ENCODE measurements at regions not wholly inside any gene's neighbourhood (a gene's known extent, or its start where the extent isn't known, plus 50 kb on each side); places are given as distances from the start of the nearest gene placed in this dataset.
"Not testable (repeated sequence)": the region's sequence is repeated elsewhere in the genome, so short reads cannot be mapped to it uniquely, and the experiment has no call there.

DNA sequence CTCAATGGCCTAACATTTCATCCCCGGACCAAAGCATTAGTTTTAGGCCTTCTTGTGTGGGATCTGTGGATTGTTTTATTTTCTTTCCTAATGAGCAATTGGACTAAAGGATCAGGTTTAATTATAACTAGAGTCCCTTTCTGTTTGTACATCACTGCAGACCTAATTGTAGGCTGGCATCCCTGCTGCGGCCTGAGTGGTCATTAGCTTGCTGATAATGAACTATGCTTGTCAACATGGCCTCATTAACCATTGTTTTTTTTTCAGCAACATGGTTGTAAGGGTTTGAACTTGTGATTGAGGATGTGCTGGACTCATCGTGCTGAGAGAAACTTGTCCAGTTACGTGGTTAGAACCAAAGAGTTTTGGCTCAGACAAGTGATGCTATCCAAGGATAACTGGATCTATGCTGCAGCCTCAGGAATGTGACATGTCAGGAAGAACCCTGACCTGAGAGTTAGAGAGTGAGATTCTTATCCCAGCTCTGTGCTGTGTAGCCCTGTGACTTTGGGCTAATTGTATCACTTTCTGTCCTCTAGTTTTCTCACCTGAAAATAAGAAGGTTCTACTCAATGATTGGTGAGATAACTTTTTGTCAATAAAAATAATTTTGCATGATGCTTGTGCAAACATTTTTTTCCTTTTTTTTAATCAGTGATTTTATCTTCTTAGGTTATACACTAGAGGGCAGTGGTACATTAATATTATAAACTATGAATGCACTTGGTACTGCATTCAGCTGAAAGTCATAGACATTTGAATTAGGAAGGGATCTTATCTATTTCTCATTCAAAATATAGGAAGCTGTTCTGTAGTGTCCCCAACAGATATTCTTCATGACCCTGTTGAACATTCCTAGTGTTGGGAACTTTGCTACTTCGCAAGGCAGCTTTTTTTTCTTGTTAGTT is 140.9 kb downstream of the RNF144B start:
- DNase-seq: no peak

DNA sequence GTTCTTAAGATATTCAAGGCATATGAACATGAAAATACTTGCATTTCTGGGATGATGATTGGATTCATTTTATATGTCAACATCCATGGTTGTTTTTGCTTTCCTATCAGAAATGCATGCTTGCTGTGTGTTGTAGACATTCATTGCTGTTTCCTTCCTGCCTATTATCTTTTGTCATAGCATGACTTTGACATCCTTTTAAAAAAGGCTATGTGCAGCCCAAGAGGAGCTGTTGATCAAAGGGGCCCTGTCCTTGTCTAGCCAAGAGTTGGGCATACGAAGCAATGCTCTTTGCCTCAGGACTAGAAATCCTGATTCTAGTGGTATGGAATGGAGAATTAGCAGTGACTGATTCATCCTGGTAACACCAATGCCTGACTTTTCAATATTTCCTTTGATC is 143.1 kb downstream of the RNF144B start:
- DNase-seq: no peak

DNA sequence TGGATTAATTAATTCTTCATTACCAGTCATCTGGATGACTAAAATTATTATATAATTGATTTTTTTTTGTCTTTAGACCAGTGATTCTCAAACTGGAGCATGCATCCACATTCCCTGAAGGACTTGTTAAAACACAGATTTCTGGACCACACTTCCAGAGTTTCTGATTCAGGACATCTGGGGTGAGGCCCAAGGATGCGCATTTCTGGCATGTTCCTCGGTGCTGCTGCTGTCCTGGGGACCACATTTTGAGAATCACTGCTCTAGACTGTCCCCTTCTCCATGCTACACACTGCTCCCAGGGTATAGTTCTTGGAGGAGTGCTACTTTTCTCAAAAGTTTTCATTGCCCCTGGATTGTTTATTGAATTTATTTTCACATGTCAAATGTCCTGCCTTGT is 145.0 kb downstream of the RNF144B start:
- DNase-seq: no peak

DNA sequence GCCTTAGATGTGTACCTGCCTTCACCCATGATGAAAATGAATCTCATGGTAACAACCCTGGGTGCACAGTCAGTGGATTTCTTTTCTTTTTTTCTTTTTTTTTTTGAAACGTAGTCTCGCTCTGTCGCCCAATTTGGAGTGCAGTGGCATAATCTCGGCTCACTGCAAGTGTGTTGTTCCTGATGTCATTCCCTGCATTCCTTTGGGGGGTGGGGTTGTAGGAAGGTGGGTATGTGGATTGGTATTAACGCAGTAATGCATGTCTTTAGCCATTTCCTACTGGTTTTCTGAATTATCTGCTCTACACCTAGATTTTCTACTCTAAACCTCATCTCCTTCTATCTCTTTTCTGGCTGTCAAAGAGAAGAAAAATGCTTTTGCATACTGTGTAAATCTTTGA is 146.6 kb downstream of the RNF144B start:
- no peak for DNase-seq

DNA sequence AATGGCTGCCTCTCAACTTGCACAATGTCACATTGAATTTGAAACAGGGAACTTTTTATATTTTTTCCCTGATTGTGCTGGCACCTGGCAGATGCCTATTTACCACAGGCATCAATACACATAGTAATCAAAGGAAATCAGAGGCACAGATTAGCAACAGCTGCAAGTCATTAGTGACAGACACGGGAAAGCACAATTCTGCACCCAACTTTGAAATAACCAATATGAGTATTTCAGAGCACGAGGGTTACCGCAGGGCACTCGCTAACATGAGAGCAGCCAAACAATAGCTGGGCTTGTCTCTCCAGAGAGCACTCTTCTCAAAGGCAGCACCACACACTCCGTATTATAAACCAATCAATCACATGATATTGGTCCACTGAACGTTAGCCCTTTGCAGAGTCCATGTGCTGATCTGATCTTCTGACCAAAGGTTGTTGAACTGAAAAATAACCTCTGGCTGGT is 149.5 kb downstream of the RNF144B start:
- DNase-seq: no peak

DNA sequence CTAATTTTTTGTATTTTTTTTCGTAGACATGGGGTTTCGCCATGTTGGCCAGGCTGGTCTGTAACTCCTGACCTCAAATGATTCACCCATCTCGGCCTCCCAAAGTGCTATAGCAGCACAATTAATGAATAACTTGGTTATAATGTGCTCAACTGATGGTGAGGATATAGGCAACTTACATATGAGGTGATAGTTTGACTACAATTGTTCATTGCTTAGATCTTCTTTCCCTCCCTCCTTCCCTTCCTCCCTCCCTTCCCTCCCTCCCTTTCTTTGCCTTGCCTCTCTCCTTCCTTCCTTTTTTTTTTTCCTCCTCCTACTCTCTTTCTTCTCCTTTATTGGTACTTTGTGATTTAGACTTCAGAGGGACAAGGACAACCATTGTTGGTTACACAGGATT is 151.2 kb downstream of the RNF144B start:
- no peak for DNase-seq

DNA sequence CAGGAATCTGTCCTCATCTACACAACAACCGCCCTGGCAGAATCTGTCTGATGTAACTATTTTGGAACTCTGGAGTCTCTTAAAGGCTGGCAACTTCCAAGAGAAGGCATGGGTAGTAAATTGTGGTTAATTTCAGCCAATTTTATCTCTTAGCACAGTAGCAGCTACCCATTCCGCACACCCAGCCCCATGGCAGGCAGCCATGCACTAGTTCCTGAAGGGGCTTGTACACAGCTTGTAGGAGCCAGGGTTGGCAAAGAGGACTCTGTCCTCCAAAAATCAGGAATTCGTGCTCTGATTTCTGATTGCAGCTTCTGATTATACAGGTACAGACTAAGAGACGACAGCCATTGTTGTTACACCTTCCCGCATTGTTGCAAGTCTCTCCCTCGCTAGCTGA is 155.9 kb downstream of the RNF144B start:
- DNase-seq: no peak

DNA sequence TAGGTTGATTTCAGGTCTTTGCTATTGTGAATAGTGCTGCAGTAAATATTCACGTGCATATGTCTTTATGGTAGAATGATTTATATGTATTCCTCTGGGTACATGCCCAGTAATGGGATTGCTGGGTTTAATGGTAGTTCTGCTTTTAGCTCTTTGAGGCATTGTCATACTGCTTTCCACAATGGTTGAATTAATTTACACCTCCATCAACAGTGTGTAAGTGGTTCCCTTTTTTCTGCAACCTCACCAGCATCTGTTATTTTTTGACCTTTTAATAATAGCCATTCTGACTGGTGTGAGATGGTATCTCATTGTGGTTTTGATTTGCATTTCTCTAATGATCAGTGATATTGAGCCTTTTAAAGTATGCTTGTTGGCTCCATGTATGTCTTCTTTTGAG is 158.0 kb downstream of the RNF144B start:
- DNase-seq: not testable (repeated sequence)

DNA sequence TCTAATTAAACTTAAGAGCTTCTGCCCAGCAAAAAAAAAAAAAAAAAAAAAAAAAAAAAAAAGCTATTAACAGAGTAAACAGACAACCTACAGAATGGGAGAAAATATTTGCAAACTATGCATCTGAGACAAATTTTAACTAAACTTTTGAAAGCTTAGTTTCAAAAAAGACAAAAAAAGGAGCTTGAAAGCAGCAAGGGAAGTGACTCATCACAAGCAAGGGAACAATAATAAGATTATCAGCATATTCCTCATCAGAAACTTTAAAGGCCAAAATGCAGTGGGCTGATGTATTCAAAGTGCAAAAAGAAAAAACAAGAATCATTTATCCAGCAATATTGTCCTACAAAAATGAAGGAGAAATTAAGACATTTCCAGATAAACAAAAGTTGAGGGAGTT is 158.6 kb downstream of the RNF144B start:
- no peak for DNase-seq

DNA sequence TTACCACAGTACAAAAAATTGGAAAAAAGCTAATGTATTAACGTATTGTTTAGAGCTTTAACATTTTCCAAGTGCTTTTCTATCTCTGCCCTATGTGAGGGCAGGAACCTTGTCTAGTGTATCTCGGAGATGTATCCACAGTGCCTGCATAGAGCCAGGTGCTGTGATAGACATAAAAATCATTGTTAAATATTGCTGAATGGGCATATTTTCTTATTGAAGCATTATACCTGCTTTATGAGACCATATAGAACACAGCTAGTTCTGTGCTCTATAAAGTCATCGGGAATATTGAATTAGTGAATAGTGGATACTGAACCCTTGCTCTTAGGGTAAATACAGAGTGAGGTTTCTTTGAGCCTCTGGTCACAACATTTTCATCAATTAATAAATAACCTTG is 163.0 kb downstream of the RNF144B start:
- DNase-seq: no peak

DNA sequence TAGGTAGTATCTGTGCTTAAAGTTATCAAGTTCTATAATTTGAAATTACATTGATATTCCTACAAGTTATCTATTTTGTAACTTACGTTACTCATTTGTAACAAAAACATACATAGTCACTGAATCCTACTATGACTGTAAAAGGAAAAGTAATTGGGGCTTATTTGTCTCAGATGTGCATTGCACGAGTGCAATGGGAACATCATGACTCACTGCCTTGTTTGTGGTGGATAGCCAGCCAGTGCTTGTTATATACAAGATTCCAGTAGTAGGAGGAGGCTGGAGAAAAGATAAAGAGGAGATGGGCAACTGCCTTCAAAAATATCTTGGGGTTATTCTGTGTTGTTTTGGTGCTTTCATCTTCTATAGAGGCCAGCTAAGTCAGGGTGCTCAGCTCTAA is 164.1 kb downstream of the RNF144B start:
- DNase-seq: no peak

DNA sequence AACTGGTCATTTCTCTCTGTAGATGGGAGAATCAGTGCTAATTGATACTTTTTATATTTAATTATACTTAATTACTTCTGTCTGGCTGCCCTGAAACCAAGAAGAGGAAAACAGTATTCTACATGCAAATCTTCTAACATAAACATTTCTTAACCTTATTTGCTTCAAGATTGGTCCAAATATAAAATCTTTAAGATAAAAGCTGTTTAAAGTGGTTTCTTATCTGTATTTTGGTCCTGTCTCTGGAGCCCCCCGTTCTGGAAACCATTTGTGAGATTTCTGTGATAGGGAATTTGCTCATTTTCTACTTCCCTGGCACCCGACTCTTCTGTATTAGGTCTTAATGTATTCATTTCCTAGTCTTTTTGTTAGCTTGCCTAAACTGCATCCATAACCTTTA is 168.6 kb downstream of the RNF144B start:
- DNase-seq: no peak

DNA sequence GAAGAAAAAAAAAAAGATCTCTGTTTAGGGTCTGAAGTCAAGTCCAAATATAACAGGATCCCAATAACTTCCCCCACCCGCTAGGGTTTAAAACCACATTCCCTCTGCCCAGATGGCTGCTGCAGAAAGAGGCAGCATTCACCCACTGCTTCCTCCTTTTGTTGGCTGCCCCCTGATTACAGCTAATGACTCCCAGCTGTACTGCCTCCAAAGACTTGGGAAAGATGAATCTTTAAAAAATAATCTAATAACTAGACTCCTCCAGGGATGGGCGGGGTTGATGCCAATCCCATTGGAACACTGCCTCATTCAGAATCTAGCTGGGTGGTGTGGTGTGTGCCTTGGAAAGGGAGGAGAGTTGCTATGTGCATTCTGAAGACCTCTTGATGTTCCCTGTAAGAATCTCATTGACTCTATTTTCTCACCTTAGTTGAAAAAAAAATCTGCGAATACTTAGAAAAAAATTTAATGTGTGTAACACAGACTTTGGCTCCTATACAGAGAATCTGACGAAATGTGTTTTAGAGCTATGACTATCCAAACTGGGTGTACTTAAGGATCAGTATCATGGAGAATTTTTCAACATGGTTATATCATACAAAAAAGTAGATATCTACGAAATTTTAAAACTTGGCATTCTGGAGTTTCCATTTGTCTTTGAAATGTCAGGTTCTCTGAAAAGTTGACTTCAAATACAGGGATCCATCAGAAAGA is 174.0 kb downstream of the RNF144B start:
- no peak for DNase-seq

DNA sequence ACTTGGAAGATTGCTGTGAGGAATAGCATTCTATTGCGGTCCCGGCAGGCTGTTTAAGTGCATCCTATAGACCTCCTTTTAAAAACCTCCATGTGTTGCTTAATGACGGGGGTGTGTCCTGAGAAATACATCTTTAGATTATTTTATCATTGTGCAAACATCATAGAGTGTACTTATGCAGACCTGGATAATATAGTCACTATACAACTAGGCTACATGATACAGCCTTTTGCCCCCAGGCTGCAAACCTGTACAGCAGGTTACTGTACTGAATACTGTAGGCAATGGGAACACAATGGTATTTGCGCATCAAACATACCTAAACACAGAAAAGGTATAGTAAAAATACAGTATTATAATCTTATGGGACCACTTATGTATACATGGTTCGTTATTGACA is 175.6 kb downstream of the RNF144B start:
- DNase-seq: no peak

DNA sequence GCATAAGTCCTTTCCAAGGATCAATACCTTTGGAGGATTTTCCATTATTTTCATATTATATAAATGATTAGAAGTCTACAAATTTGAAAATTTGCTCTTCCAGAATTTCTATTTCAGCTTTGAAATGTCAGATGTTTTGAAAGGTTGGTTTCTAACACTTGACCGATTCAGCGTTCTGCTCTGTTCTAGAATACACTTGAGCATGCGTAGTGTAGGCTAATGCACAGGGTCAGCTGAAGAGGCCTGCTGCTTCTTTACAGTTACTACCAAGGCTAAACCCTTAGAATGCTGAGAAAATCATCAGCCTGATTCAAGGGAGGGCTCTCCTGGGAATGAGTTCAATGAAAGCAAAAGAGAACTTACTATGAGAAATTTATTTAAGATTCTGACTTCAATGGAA is 177.6 kb downstream of the RNF144B start:
- no peak for DNase-seq

DNA sequence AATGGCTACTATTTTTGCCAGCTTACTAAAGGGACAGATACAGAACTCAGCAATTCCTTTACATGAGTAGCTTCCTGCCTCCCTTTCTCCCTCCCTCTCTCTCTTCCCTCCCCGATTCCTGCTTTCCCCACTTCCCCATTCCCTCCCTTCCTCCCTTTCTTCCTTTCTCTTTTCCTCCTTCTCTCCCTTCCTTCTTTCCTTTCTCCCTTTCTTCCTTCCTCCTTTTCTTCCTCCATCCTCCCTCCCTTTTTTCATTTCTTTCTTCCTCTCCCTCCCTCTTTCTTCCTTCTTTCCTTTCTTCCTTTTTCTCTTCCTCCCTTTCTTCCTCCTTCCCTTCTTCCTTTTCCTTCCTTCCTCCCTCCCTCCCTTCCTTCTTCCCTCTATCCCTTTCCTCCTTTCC is 178.1 kb downstream of the RNF144B start:
- DNase-seq: no peak

DNA sequence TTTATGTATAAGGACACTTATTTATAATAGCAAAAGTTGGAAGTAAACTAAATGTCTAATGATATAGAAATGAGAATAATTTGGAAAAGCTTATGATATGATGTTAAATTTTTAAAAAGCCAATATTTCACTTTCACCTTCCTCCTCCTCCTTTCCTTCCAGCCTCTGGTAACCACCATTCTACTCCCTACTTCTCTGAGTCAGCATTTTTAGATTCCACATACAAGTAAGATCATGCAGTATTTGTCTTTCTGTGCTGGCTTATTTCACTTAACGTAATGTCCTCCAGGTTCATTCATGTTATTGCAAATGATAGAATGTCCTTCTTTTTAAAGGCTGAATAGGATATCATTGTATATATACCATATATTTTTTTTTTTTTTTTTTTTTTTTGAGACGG is 180.2 kb downstream of the RNF144B start:
- DNase-seq: no peak

DNA sequence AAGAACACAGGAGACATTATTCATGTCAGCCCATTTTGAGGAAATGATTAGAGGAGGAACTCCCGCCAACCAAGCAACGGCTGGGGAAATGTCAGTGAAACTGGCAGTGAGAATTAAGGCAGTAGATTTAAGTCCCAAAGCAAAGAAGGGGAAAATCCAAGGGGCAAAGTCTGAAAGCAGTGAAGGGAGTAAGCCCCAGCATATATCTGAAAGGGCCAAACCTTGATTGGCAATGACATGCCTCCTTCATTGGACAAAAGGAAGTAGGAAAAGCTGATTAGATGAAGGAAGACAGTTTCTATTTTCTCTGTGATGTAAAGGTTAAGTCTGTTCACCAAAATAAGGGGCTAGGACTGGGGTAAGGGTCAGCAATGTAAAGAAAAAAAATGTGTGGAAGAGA is 190.3 kb downstream of the RNF144B start:
- DNase-seq: no peak

DNA sequence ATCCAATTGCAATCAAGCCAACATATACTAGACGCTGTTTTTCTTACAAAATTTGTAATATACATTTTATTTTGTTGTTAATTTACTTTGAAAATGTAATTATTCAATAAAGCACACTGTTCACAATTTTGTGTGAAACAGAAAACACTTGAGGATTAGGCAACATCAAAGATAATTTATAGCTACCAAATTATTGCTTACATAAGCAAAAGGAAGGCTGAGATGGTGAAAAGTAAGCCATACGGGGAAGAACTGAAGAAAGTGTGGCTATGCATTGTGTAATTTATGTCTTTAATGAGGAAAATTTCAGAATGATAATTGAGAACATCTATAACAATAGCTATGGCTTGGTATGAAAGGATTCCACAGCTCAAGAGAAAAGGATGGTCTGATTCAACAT is 192.0 kb downstream of the RNF144B start:
- DNase-seq: no peak

DNA sequence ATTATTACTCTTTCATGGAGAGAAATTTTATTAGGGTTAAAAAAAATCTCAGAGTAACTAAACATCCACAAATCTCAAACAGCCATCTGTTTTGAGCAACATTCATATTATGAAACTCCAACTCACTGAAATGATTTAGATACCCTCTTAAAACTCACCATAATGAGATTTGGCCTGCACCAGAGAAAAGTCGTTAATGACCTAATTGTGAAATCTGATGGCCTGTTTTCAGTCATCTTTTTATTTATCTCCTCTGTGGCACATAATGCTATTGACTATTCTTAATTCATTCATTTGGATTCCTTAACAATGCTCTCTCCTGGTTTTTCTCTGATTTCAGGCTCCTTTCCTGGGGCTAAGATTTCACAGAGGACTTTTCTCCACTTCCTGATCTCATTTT is 192.7 kb downstream of the RNF144B start:
- DNase-seq: no peak

DNA sequence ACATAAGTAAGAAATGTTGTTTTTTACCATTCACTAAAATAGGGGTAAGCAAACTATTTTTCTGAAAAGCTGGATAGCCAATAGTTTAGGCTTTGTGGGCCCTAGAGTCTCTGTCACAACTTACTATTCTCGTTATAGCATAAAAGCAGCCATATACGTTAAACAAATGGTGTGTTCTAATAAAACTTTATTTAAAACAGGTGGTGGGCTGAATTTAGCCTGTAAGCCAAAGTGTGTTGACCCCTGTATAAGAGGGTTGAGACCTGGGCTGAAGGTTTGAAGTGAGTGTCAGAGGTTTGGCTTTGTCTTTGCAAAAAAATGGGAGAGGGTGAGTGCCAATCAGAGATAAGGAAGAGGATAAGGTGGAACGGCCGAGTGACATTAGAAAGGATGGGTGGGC is 197.2 kb downstream of the RNF144B start:
- no peak for DNase-seq

DNA sequence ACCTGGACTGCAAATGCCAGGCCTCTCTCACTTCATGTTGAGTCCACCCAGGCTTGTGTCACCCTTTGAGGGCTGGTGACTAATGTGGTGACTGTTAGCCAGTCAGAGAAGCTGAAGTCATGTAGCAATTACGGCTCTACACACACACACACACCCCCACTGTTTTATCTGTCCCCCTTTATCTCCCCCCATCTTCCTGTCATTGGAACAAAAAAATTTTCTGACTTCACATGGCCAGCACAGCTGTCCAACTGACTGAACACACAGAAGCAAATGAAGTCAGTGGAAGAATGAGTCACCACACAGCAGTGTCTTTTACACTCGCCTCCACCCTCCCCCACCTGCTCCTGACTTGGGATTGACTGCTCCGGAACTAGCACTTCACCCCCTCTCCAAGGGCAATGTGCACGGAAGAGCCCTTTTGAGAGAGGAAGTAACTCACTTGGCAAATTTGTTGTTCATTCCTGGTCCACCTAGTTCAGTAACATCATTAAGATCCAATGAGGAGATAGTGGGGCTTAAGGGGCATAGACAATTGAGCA is 198.0 kb downstream of the RNF144B start:
- DNase-seq: no peak

DNA sequence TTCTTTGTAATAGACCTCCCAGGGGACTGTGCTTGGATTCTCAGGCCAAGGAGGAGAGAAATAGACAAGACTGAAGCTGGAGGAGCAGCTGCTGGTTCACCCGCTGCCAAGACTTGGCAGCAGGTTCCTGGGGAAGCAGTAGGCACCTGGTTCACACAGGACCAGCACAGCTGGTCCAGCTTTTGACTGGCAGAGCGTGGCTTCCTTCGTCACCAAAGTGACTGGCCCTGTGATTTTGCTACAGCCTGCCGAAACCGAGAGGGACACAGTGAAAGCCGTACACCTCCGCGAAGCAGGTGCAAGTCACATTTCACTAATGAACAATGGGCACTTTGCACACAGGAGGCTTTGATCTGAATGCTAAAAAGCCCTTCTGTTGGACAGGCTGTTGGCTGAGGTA is 199.0 kb downstream of the RNF144B start:
- no peak for DNase-seq

Data from activated T-cell treated with anti-CD3 and anti-CD28 coated beads, Interleukin-2, amount 50 U/mL, for 48 hours (primary cell).